Gastrocnemius medialis (tissue), 4 donors: ENCODE measurements at regions not wholly inside any gene's neighbourhood (a gene's known extent, or its start where the extent isn't known, plus 50 kb on each side); places are given as distances from the start of the nearest gene placed in this dataset.

Source experiments
- ATAC-seq, 2 donors: fragments of 150-250 bp; one replicate each; pipeline ENCODE4 v1.9.1; 2016
- DNase-seq, 2 donors: peaks; one replicate each; pipeline ENCODE4 v3.0.0-alpha.2; 2019
- H3K27ac ChIP-seq, 4 donors: fragments of 200-600 bp; sonication (generic); 1 replicate in 1 of 4; 2 replicates in 3 of 4; pipeline ENCODE4 v1.5.1; 2016 to 2018; ENCODE audit warnings: mild to moderate bottlenecking in 2 of 4, moderate library complexity in 1 of 4
- H3K27me3 ChIP-seq, 3 donors: fragments of 200-600 bp; sonication (generic) in 2 of 3; 1 replicate in 1 of 3; 2 replicates in 2 of 3; pipeline versions ENCODE4 v1.5.1 to v1.6.0; 2016 to 2019; ENCODE audit warnings: mild to moderate bottlenecking in 1 of 3, moderate library complexity in 1 of 3
- H3K36me3 ChIP-seq, 2 donors: fragments of 200-600 bp; sonication (generic) in 1 of 2; one replicate each; pipeline ENCODE4 v1.5.1; 2017 to 2018
- H3K4me1 ChIP-seq, 2 donors: fragments of 200-600 bp; sonication (generic) in 1 of 2; one replicate each; pipeline ENCODE4 v1.5.1; 2016 to 2017; ENCODE audit warnings: mild to moderate bottlenecking in 2 of 2
- H3K4me3 ChIP-seq, 4 donors: fragments of 200-600 bp; sonication (generic) in 3 of 4; 1 replicate in 1 of 4; 2 replicates in 3 of 4; pipeline ENCODE4 v1.5.1; 2016 to 2019; ENCODE audit warnings: mild to moderate bottlenecking in 2 of 4
- H3K9me3 ChIP-seq, 3 donors: fragments of 200-600 bp; sonication (generic) in 2 of 3; 1 replicate in 1 of 3; 2 replicates in 2 of 3; pipeline ENCODE4 v1.5.1; 2016 to 2019
- POLR2A ChIP-seq, 2 donors: fragments of 450-650 bp; IDR thresholded peaks; one replicate each; pipeline ENCODE4 v1.6.1; 2017; ENCODE audit warnings: antibody characterized with exemption in 2 of 2, mild to moderate bottlenecking in 2 of 2, moderate library complexity in 2 of 2
- in situ Hi-C, 4 donors: fragments of 200-750 bp; cut with MboI; loops; one replicate each; pipeline versions ENCODE4 v1.15.0 to v1.8.0; 2017; ENCODE audit warnings: low sequenced_read_pairs in 4 of 4
- intact Hi-C: fragments of 100-400 bp; cut with DNase I; formaldehyde crosslinking; loops from one replicate; pipeline ENCODE4 v1.15.1; 2023; ENCODE audit warnings: low total_unique reads
- TF ChIP-seq, protein P1 (sequence below), 5 experiments: fragments of 450-650 bp in 3 of 5; fragments of 200-600 bp in 2 of 5; sonication (generic) in 2 of 5; IDR thresholded peaks in 4 of 5; conservative IDR thresholded peaks in 1 of 5; 1 replicate in 4 of 5; 2 replicates in 1 of 5; pipeline ENCODE4 v1.5.1; 2016 to 2019; ENCODE audit warnings: antibody characterized with exemption in 5 of 5, mild to moderate bottlenecking in 3 of 5, moderate library complexity in 3 of 5

DNA sequence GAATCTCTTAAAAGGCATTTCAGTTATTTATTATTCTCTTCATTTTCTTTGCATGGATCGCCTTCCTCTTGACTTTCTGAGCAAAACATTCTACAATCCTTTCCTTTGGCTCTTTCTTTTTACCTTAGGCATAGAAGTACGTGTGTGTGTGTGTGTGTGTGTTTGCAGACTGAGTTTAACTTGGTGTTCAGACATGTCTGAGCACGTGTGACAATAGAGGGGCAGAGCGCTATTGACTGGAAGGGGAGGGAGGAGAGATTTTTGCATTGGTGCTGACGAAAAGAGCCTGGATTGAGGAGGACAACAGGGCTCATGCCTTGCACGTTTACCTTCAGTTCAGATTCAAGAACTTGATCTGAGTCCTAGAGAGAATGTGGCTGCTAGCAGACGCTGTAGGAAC, 129.8 kb downstream of the SEC23IP start:
- H3K4me3 ChIP-seq, result no peak overlapping the region
- TF ChIP-seq, protein P1, sequence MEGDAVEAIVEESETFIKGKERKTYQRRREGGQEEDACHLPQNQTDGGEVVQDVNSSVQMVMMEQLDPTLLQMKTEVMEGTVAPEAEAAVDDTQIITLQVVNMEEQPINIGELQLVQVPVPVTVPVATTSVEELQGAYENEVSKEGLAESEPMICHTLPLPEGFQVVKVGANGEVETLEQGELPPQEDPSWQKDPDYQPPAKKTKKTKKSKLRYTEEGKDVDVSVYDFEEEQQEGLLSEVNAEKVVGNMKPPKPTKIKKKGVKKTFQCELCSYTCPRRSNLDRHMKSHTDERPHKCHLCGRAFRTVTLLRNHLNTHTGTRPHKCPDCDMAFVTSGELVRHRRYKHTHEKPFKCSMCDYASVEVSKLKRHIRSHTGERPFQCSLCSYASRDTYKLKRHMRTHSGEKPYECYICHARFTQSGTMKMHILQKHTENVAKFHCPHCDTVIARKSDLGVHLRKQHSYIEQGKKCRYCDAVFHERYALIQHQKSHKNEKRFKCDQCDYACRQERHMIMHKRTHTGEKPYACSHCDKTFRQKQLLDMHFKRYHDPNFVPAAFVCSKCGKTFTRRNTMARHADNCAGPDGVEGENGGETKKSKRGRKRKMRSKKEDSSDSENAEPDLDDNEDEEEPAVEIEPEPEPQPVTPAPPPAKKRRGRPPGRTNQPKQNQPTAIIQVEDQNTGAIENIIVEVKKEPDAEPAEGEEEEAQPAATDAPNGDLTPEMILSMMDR (IDR thresholded peaks at IDR 0.05 in 4 of 5, conservative IDR thresholded peaks at IDR 0.05 in 1 of 5), result no peak
- TF ChIP-seq POLR2A (IDR thresholded peaks at IDR 0.05), result no peak
- in situ Hi-C loops, result no loop called here
- ATAC-seq (no peak), DNase-seq (no peak)
- no peaks in the 10 kb centered on the region for H3K36me3 ChIP-seq
- no peaks in the 10 kb centered on the region for H3K9me3 ChIP-seq
- no peak overlapping the region for H3K27ac ChIP-seq
- H3K27me3 ChIP-seq, result no peaks in the 10 kb centered on the region
- intact Hi-C loops, result no loop called here
- H3K4me1 ChIP-seq, result no peaks in the 10 kb centered on the region

GRCh38 chr10:120034236-120034635, 141.7 kb downstream of the SEC23IP start:
- no peaks in the 10 kb centered on the region for H3K27me3 ChIP-seq
- no peak for ATAC-seq
- TF ChIP-seq, protein P1 (IDR thresholded peaks at IDR 0.05 in 4 of 5, conservative IDR thresholded peaks at IDR 0.05 in 1 of 5), result no peak
- TF ChIP-seq POLR2A (IDR thresholded peaks at IDR 0.05), result no peak
- no peaks in the 10 kb centered on the region for H3K36me3 ChIP-seq
- H3K27ac ChIP-seq, result no peak overlapping the region
- H3K9me3 ChIP-seq, result no peaks in the 10 kb centered on the region
- in situ Hi-C loops (no loop called here), intact Hi-C loops (no loop called here)
- no peaks in the 10 kb centered on the region for H3K4me1 ChIP-seq
- DNase-seq, result no peak
- no peak overlapping the region for H3K4me3 ChIP-seq

DNA sequence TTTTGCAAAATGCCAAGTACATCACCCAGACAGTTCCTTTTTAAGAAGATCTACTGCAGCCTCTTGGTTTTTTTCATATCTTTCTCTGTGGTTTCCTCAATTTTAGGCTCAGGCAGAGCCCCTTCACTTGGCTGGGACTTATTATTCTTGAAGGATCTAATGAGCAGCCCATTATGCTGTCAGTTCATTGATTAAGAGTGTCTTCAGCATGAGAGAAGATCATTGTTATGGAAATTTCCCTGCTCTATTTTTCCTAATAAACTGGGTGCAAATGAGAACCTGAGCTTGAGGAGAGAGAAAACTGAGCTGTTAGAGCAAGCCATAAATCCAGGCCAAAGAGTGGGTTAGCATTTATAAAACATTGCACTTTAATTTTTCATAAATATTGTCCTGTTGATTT, 146.5 kb downstream of the SEC23IP start:
- Histone ChIP-seq H3K27me3 (no peaks in the 10 kb centered on the region), H3K36me3 (no peaks in the 10 kb centered on the region), H3K4me1 (no peaks in the 10 kb centered on the region), H3K4me3 (no peak overlapping the region), H3K27ac (no peak overlapping the region), H3K9me3 (no peaks in the 10 kb centered on the region)
- in situ Hi-C loops, result no loop called here
- intact Hi-C loops, result no loop called here
- DNase-seq (no peak), ATAC-seq (no peak)
- TF ChIP-seq, protein P1 (IDR thresholded peaks at IDR 0.05 in 4 of 5, conservative IDR thresholded peaks at IDR 0.05 in 1 of 5), result no peak
- TF ChIP-seq POLR2A (IDR thresholded peaks at IDR 0.05), result no peak

DNA sequence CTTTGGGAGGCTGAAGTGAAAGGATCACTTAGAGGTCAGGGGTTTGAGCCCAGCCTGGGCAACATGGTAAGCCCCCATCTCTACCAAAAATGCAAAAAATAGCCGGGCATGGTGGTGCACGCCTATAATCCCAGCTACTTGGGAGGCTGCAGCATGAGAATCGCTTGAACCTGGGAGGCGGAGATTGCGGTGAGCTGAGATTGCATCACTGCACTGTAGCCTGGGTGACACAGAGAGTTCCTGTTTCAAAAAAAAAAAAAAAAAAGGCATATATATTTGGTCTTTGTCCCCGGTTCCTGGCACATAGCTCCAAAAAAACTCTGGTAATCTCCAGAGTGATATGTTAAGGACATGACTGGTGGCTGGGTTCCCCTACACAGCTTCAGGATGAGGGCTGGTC, 147.3 kb downstream of the SEC23IP start:
- no peaks in the 10 kb centered on the region for H3K27me3 ChIP-seq
- TF ChIP-seq POLR2A (IDR thresholded peaks at IDR 0.05), result no peak
- TF ChIP-seq, protein P1 (IDR thresholded peaks at IDR 0.05 in 4 of 5, conservative IDR thresholded peaks at IDR 0.05 in 1 of 5), result no peak
- H3K9me3 ChIP-seq, result no peaks in the 10 kb centered on the region
- in situ Hi-C loops, result no loop called here
- no peaks in the 10 kb centered on the region for H3K4me1 ChIP-seq
- DNase-seq, result no peak
- no peak overlapping the region for H3K27ac ChIP-seq
- intact Hi-C loops, result no loop called here
- no peaks in the 10 kb centered on the region for H3K36me3 ChIP-seq
- no peak for ATAC-seq
- H3K4me3 ChIP-seq, result no peak overlapping the region

DNA sequence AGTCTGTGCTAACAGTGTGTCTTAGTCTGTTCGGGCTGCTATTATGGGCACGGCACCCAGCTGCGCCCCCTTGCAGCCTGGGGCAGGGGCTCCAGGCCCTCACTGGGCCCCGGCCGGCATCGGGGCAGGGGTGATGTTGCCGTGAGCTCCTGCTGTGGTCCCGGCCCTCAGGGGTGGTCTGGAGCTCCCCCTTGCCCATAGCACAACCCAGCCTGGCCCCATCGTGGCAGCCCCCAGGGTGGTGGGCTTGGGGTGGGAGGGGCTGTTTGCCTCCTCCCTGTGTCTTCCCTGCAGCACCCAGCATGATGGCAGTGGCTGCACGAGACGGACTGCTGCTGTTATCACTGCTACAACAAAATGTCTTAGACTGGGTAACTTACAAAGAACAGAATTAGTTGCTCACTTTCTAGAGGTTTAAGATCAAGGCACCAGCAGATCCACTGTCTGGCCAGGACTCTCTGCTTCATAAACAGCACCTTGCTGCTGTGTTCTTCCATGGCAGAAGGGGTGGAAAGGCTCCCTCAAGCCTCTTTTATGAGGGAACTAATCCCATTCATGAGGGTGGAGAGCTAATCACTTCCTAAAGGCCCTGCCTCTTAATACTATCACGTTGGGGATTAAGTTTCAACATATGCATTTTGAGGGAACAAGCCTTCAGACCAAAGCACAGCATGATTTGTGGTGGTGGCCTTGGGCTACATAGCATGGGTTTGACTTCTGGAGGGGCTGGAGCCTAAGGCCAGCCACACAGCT, 149.5 kb downstream of the SEC23IP start:
- DNase-seq, result no peak
- intact Hi-C loops (no loop called here), in situ Hi-C loops (no loop called here)
- Histone ChIP-seq H3K9me3 (no peaks in the 10 kb centered on the region), H3K4me1 (no peaks in the 10 kb centered on the region), H3K27me3 (no peaks in the 10 kb centered on the region), H3K4me3 (no peak overlapping the region), H3K27ac (no peak overlapping the region), H3K36me3 (no peaks in the 10 kb centered on the region)
- TF ChIP-seq POLR2A (IDR thresholded peaks at IDR 0.05), result no peak
- TF ChIP-seq, protein P1 (IDR thresholded peaks at IDR 0.05 in 4 of 5, conservative IDR thresholded peaks at IDR 0.05 in 1 of 5), result no peak
- ATAC-seq, result no peak
